HEK293 (cell line): ENCODE measurements at regions not wholly inside any gene's neighbourhood (a gene's known extent, or its start where the extent isn't known, plus 50 kb on each side); places are given as distances from the start of the nearest gene placed in this dataset.

Source experiments
- KLF1 ChIP-seq: fragments of 450-650 bp; formaldehyde crosslinking; IDR thresholded peaks from 2 replicates; pipeline ENCODE4 v1.5.1; 2016; ENCODE audit warnings: missing biosample characterization, missing genetic modification characterization
- TCF7L2 ChIP-seq: IDR thresholded peaks from 2 replicates; pipeline ENCODE4 v1.6.1; 2011; ENCODE audit warnings: low read depth, mild to moderate bottlenecking, inconsistent platforms, low read length, moderate library complexity, borderline replicate concordance
- YY1 ChIP-seq: fragments of 450-650 bp; formaldehyde crosslinking; IDR thresholded peaks from 2 replicates; pipeline ENCODE4 v1.5.1; 2018; ENCODE audit warnings: missing biosample characterization, missing genetic modification characterization
- ZNF140 ChIP-seq: fragments of 450-650 bp; formaldehyde crosslinking; IDR thresholded peaks from 2 replicates; pipeline ENCODE4 v1.5.1; 2016; ENCODE audit warnings: missing biosample characterization, missing genetic modification characterization
- ZNF398 ChIP-seq: fragments of 450-650 bp; formaldehyde crosslinking; IDR thresholded peaks from 2 replicates; pipeline ENCODE4 v1.5.1; 2017; ENCODE audit warnings: missing biosample characterization, missing genetic modification characterization
- ZNF629 ChIP-seq: fragments of 450-650 bp; formaldehyde crosslinking; IDR thresholded peaks from 2 replicates; pipeline ENCODE4 v1.5.1; 2017; ENCODE audit warnings: missing biosample characterization, missing genetic modification characterization
- ZNF660 ChIP-seq: fragments of 450-650 bp; IDR thresholded peaks from 2 replicates; pipeline ENCODE4 v1.5.1; 2018; ENCODE audit warnings: missing biosample characterization, mild to moderate bottlenecking, missing genetic modification characterization
- ZNF785 ChIP-seq: fragments of 450-650 bp; formaldehyde crosslinking; IDR thresholded peaks from 2 replicates; pipeline ENCODE4 v1.5.1; 2016; ENCODE audit warnings: missing biosample characterization, missing genetic modification characterization
- TF ChIP-seq, protein P1 (sequence below): fragments of 450-650 bp; formaldehyde crosslinking; IDR thresholded peaks from 2 replicates; pipeline ENCODE4 v1.5.1; 2016; ENCODE audit warnings: missing biosample characterization, missing genetic modification characterization
- TF ChIP-seq, protein P2 (sequence below): fragments of 450-650 bp; formaldehyde crosslinking; IDR thresholded peaks from 2 replicates; pipeline ENCODE4 v1.5.1; 2016; ENCODE audit warnings: missing biosample characterization, missing genetic modification characterization

DNA sequence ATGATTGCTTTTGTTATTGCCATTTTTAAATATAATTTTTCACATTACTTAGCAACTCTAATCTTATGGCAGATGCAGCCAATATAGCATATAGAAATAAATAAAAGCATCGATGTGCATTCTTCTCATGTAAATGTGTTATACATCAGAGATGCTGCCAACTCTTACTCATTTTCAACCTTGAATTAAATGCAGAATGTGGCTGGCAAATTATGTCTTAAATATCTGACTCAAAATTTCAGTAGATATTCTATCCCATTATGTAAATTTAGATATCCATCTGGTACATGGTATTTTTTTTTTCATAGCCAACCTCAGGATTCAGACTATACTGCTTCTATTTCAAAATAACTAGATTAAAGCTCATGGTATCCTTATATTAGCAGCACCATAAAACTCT lies 916.7 kb upstream of the TMPRSS15 start:
- TF ChIP-seq YY1 (no peak), TCF7L2 (no peak), ZNF660 (tag by site-specific recombination) (no peak), ZNF629 (tag by site-specific recombination) (no peak), ZNF398 (tag by site-specific recombination) (no peak), KLF1 (tag by site-specific recombination) (no peak), ZNF785 (tag by site-specific recombination) (no peak), ZNF140 (tag by site-specific recombination) (no peak)
- TF ChIP-seq, protein P1, sequence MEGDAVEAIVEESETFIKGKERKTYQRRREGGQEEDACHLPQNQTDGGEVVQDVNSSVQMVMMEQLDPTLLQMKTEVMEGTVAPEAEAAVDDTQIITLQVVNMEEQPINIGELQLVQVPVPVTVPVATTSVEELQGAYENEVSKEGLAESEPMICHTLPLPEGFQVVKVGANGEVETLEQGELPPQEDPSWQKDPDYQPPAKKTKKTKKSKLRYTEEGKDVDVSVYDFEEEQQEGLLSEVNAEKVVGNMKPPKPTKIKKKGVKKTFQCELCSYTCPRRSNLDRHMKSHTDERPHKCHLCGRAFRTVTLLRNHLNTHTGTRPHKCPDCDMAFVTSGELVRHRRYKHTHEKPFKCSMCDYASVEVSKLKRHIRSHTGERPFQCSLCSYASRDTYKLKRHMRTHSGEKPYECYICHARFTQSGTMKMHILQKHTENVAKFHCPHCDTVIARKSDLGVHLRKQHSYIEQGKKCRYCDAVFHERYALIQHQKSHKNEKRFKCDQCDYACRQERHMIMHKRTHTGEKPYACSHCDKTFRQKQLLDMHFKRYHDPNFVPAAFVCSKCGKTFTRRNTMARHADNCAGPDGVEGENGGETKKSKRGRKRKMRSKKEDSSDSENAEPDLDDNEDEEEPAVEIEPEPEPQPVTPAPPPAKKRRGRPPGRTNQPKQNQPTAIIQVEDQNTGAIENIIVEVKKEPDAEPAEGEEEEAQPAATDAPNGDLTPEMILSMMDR (tag by site-specific recombination): no peak
- TF ChIP-seq, protein P2, sequence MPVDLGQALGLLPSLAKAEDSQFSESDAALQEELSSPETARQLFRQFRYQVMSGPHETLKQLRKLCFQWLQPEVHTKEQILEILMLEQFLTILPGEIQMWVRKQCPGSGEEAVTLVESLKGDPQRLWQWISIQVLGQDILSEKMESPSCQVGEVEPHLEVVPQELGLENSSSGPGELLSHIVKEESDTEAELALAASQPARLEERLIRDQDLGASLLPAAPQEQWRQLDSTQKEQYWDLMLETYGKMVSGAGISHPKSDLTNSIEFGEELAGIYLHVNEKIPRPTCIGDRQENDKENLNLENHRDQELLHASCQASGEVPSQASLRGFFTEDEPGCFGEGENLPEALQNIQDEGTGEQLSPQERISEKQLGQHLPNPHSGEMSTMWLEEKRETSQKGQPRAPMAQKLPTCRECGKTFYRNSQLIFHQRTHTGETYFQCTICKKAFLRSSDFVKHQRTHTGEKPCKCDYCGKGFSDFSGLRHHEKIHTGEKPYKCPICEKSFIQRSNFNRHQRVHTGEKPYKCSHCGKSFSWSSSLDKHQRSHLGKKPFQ (tag by site-specific recombination): no peak
